ENCODE measurements at regions not wholly inside any gene's neighbourhood (a gene's known extent, or its start where the extent isn't known, plus 50 kb on each side); places are given as distances from the start of the nearest gene placed in this dataset.

GRCh38 chr2:221142341-221142740, 429.8 kb downstream of the EPHA4 start:
- no peaks in the 10 kb centered on the region for H3K79me2 ChIP-seq (ENCODE audit: control insufficient read depth, low read length)
- no peak overlapping the region for H3K4me3 ChIP-seq (ENCODE audit: low read length)
- H3K9me3 ChIP-seq (ENCODE audit: control insufficient read depth, insufficient read depth, low read length), result no peaks in the 10 kb centered on the region
- no peaks in the 10 kb centered on the region for H3K27me3 ChIP-seq (ENCODE audit: control insufficient read depth, low read length)
- no peaks in the 10 kb centered on the region for H3F3A ChIP-seq (ENCODE audit: control insufficient read depth, insufficient read depth)
- peaks cover 8% of the 10 kb centered on the region for H3K4me1 ChIP-seq (ENCODE audit: control insufficient read depth, low read length)
- no peaks in the 10 kb centered on the region for H4K20me1 ChIP-seq (ENCODE audit: control insufficient read depth, insufficient read depth, low read depth, low read length)
- H3K27ac ChIP-seq (ENCODE audit: low read depth, low read length), result no peak overlapping the region
- TF ChIP-seq EZH2phosphoT487 (IDR thresholded peaks at IDR 0.05; ENCODE audit: borderline replicate concordance, low read length) (no peak), CTCF (IDR thresholded peaks at IDR 0.05; ENCODE audit: low read depth, low read length, poor library complexity, severe bottlenecking) (no peak)
- H3K9me2 ChIP-seq (replicated peaks; ENCODE audit: control insufficient read depth, low read length), result no peaks in the 10 kb centered on the region
- H3K4me2 ChIP-seq (ENCODE audit: low read length), result no peak overlapping the region
- H3K36me3 ChIP-seq (ENCODE audit: control insufficient read depth, low read length), result no peaks in the 10 kb centered on the region

GRCh38 chr2:221143231-221143630, 428.9 kb downstream of the EPHA4 start:
- Histone ChIP-seq H3K36me3 (ENCODE audit: control insufficient read depth, low read length) (no peaks in the 10 kb centered on the region), H3K4me2 (ENCODE audit: low read length) (no peak overlapping the region), H3K9me2 (replicated peaks; ENCODE audit: control insufficient read depth, low read length) (no peaks in the 10 kb centered on the region), H4K20me1 (ENCODE audit: control insufficient read depth, insufficient read depth, low read depth, low read length) (no peaks in the 10 kb centered on the region), H3K27me3 (ENCODE audit: control insufficient read depth, low read length) (no peaks in the 10 kb centered on the region), H3K4me3 (ENCODE audit: low read length) (no peak overlapping the region), H3K4me1 (ENCODE audit: control insufficient read depth, low read length) (no peaks in the 10 kb centered on the region), H3K79me2 (ENCODE audit: control insufficient read depth, low read length) (no peaks in the 10 kb centered on the region), H3F3A (ENCODE audit: control insufficient read depth, insufficient read depth) (no peaks in the 10 kb centered on the region), H3K9me3 (ENCODE audit: control insufficient read depth, insufficient read depth, low read length) (no peaks in the 10 kb centered on the region), H3K27ac (ENCODE audit: low read depth, low read length) (no peak overlapping the region)
- no peak for TF ChIP-seq CTCF (IDR thresholded peaks at IDR 0.05; ENCODE audit: low read depth, low read length, poor library complexity, severe bottlenecking)
- TF ChIP-seq EZH2phosphoT487 (IDR thresholded peaks at IDR 0.05; ENCODE audit: borderline replicate concordance, low read length), result no peak

DNA sequence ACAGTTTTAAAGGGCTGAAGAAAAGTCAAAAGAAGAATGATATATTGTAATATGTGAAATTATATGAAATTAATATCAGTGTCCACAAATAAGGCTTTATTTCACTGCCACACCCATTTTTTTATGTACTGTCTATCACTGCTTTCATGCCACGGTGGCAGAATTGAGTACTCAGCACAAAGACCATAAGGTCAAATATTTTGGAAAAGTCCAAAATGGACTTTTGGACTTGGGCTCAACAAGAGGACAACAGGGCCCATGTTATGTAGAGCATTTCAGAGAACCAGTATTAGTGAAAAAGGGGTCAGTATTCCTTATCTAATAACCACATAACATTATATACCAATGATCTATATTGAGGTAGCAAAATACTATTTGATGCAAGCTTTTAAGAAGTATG, 427.2 kb downstream of the EPHA4 start:
- Histone ChIP-seq H3K27me3 (ENCODE audit: control insufficient read depth, low read length) (no peaks in the 10 kb centered on the region), H3K36me3 (ENCODE audit: control insufficient read depth, low read length) (no peaks in the 10 kb centered on the region), H3K79me2 (ENCODE audit: control insufficient read depth, low read length) (no peaks in the 10 kb centered on the region), H3K27ac (ENCODE audit: low read depth, low read length) (no peak overlapping the region), H3K4me2 (ENCODE audit: low read length) (no peak overlapping the region), H3K9me2 (replicated peaks; ENCODE audit: control insufficient read depth, low read length) (no peaks in the 10 kb centered on the region), H3K4me3 (ENCODE audit: low read length) (no peak overlapping the region), H3K4me1 (ENCODE audit: control insufficient read depth, low read length) (peaks cover 1% of the 10 kb centered on the region; the same call in 1 of the 2 replicates), H4K20me1 (ENCODE audit: control insufficient read depth, insufficient read depth, low read depth, low read length) (no peaks in the 10 kb centered on the region), H3K9me3 (ENCODE audit: control insufficient read depth, insufficient read depth, low read length) (no peaks in the 10 kb centered on the region), H3F3A (ENCODE audit: control insufficient read depth, insufficient read depth) (no peaks in the 10 kb centered on the region)
- TF ChIP-seq CTCF (IDR thresholded peaks at IDR 0.05; ENCODE audit: low read depth, low read length, poor library complexity, severe bottlenecking) (no peak), EZH2phosphoT487 (IDR thresholded peaks at IDR 0.05; ENCODE audit: borderline replicate concordance, low read length) (no peak)

- H3K9me3 ChIP-seq (ENCODE audit: control insufficient read depth, insufficient read depth, low read length), result no peaks in the 10 kb centered on the region
- TF ChIP-seq EZH2phosphoT487 (IDR thresholded peaks at IDR 0.05; ENCODE audit: borderline replicate concordance, low read length) (no peak), CTCF (IDR thresholded peaks at IDR 0.05; ENCODE audit: low read depth, low read length, poor library complexity, severe bottlenecking) (no peak)
- H3K4me3 ChIP-seq (ENCODE audit: low read length), result no peak overlapping the region
- no peak overlapping the region for H3K27ac ChIP-seq (ENCODE audit: low read depth, low read length)
- no peaks in the 10 kb centered on the region for H3K79me2 ChIP-seq (ENCODE audit: control insufficient read depth, low read length)
- H3F3A ChIP-seq (ENCODE audit: control insufficient read depth, insufficient read depth), result no peaks in the 10 kb centered on the region
- no peaks in the 10 kb centered on the region for H4K20me1 ChIP-seq (ENCODE audit: control insufficient read depth, insufficient read depth, low read depth, low read length)
- H3K27me3 ChIP-seq (ENCODE audit: control insufficient read depth, low read length), result no peaks in the 10 kb centered on the region
- H3K4me2 ChIP-seq (ENCODE audit: low read length), result no peak overlapping the region
- H3K36me3 ChIP-seq (ENCODE audit: control insufficient read depth, low read length), result no peaks in the 10 kb centered on the region
- H3K4me1 ChIP-seq (ENCODE audit: control insufficient read depth, low read length), result peaks cover 4% of the 10 kb centered on the region; the same call in 1 of the 2 replicates
- H3K9me2 ChIP-seq (replicated peaks; ENCODE audit: control insufficient read depth, low read length), result no peaks in the 10 kb centered on the region
Measured at GRCh38 chr2:221145396-221145795, 426.7 kb downstream of the EPHA4 start.
